ENCODE measurements at regions not wholly inside any gene's neighbourhood (a gene's known extent, or its start where the extent isn't known, plus 50 kb on each side); places are given as distances from the start of the nearest gene placed in this dataset.

DNA sequence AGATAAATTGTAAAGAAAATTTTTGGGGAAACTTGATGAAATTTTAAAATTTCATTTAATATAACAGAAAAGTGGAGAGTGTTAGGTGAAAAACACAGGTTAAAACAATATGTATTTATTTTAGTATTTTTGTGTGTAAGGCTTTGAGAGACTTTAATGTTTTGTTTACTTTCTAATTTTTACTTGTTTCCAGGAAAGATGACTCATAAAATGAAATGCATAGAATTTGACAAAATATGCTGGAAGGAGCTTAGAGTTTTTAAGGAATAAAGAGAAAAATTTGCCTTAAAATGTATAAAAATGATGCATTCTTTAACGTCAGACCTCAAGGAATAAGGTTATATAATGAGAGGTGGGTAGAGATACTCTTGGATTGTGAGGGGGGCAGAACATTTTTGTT lies 1205.1 kb upstream of the CNTN5 start:
- H3K4me3 ChIP-seq (ENCODE audit: low read depth, low read length): no peak overlapping the region
- peak; percentile 6 for DNase-seq (ENCODE audit: low read depth)
- TF ChIP-seq, protein P1, sequence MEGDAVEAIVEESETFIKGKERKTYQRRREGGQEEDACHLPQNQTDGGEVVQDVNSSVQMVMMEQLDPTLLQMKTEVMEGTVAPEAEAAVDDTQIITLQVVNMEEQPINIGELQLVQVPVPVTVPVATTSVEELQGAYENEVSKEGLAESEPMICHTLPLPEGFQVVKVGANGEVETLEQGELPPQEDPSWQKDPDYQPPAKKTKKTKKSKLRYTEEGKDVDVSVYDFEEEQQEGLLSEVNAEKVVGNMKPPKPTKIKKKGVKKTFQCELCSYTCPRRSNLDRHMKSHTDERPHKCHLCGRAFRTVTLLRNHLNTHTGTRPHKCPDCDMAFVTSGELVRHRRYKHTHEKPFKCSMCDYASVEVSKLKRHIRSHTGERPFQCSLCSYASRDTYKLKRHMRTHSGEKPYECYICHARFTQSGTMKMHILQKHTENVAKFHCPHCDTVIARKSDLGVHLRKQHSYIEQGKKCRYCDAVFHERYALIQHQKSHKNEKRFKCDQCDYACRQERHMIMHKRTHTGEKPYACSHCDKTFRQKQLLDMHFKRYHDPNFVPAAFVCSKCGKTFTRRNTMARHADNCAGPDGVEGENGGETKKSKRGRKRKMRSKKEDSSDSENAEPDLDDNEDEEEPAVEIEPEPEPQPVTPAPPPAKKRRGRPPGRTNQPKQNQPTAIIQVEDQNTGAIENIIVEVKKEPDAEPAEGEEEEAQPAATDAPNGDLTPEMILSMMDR (IDR thresholded peaks at IDR 0.05; ENCODE audit: insufficient read depth, low read depth, low read length): no peak

- no peak for DNase-seq (ENCODE audit: low read depth)
- H3K4me3 ChIP-seq (ENCODE audit: low read depth, low read length): no peak overlapping the region
- TF ChIP-seq, protein P1 (IDR thresholded peaks at IDR 0.05; ENCODE audit: insufficient read depth, low read depth, low read length): no peak
These were observed 1188.3 kb upstream of the CNTN5 start for GRCh38 chr11:97832451-97832850.

DNA sequence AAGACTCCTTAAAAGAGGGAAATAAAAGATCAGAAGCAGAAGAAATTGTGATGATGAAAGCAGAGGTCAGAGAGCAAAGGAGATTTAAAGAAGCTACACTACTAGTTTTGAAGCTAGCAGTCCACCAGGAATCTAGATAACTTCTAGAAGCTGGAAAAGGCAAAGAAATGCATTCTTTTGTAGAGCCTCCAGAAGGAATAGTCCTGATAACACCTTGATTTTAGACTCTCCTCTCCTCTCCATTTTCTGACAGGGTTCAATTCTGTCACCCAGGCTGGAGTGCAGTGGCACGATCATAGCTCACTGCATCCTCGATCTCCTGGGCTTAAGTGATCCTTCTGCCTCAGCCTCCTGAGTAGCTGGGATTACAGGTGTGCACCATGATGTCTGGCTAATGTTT lies 1187.3 kb upstream of the CNTN5 start:
- TF ChIP-seq, protein P1 (IDR thresholded peaks at IDR 0.05; ENCODE audit: insufficient read depth, low read depth, low read length): no peak
- DNase-seq (ENCODE audit: low read depth): no peak
- no peak overlapping the region for H3K4me3 ChIP-seq (ENCODE audit: low read depth, low read length)

GRCh38 chr11:97844016-97844415 lies 1176.7 kb upstream of the CNTN5 start:
- no peak for DNase-seq (ENCODE audit: low read depth)
- no peak overlapping the region for H3K4me3 ChIP-seq (ENCODE audit: low read depth, low read length)
- TF ChIP-seq, protein P1 (IDR thresholded peaks at IDR 0.05; ENCODE audit: insufficient read depth, low read depth, low read length): no peak

- DNase-seq (ENCODE audit: low read depth): no peak
- no peak overlapping the region for H3K4me3 ChIP-seq (ENCODE audit: low read depth, low read length)
- TF ChIP-seq, protein P1 (IDR thresholded peaks at IDR 0.05; ENCODE audit: insufficient read depth, low read depth, low read length): no peak
These were observed 1173.0 kb upstream of the CNTN5 start for GRCh38 chr11:97847730-97848129.

- TF ChIP-seq, protein P1 (IDR thresholded peaks at IDR 0.05; ENCODE audit: insufficient read depth, low read depth, low read length): no peak
- H3K4me3 ChIP-seq (ENCODE audit: low read depth, low read length): no peak overlapping the region
- no peak for DNase-seq (ENCODE audit: low read depth)
These were observed 1170.0 kb upstream of the CNTN5 start for GRCh38 chr11:97850701-97851100.

GRCh38 chr11:97854357-97854756 lies 1166.4 kb upstream of the CNTN5 start:
- no peak for DNase-seq (ENCODE audit: low read depth)
- TF ChIP-seq, protein P1 (IDR thresholded peaks at IDR 0.05; ENCODE audit: insufficient read depth, low read depth, low read length): no peak
- no peak overlapping the region for H3K4me3 ChIP-seq (ENCODE audit: low read depth, low read length)

Measured in fibroblast of villous mesenchyme (primary cell).